OCI-LY1 (cell line): ENCODE measurements at regions not wholly inside any gene's neighbourhood (a gene's known extent, or its start where the extent isn't known, plus 50 kb on each side); places are given as distances from the start of the nearest gene placed in this dataset.

Experiments
- H2AFZ ChIP-seq: fragments of 200-600 bp; sonication (generic), shearing (Covaris generic); 2 replicates; pipeline ENCODE4 v1.6.0; 2014; ENCODE audit warnings: antibody characterized with exemption, mild to moderate bottlenecking, low read length
- H3F3A ChIP-seq: fragments of 200-600 bp; sonication (generic), shearing (Covaris generic); 2 replicates; pipeline ENCODE4 v1.6.0; 2014; ENCODE audit warnings: mild to moderate bottlenecking, antibody characterized with exemption, low read length, moderate library complexity; ENCODE audit not compliant: insufficient read depth
- H3K27ac ChIP-seq: fragments of 200-600 bp; sonication (generic); 2 replicates; pipeline ENCODE4 v1.5.1; 2014; ENCODE audit warnings: low read length, mixed run types, mild to moderate bottlenecking, low read depth; ENCODE audit not compliant: poor library complexity, severe bottlenecking
- H3K27me3 ChIP-seq: fragments of 200-600 bp; sonication (generic); 2 replicates; pipeline ENCODE4 v1.6.0; 2014; ENCODE audit warnings: antibody characterized with exemption, mild to moderate bottlenecking, low read length, moderate library complexity; ENCODE audit not compliant: insufficient read depth
- H3K36me3 ChIP-seq: fragments of 200-600 bp; sonication (generic); 2 replicates; pipeline ENCODE4 v1.6.1; 2014; ENCODE audit warnings: mild to moderate bottlenecking, antibody characterized with exemption, low read length, moderate library complexity, mixed read lengths; ENCODE audit not compliant: insufficient read depth
- H3K4me1 ChIP-seq: fragments of 200-600 bp; sonication (generic); 2 replicates; pipeline ENCODE4 v1.5.1; 2014; ENCODE audit warnings: mild to moderate bottlenecking, low read length, moderate library complexity; ENCODE audit not compliant: insufficient read depth, severe bottlenecking
- H3K4me2 ChIP-seq: fragments of 200-600 bp; sonication (generic), shearing (Covaris generic); 2 replicates; pipeline ENCODE4 v1.6.1; 2014; ENCODE audit warnings: low read length
- H3K4me3 ChIP-seq: fragments of 200-600 bp; sonication (generic); 2 replicates; pipeline ENCODE4 v1.5.1; 2014; ENCODE audit warnings: low read length, low read depth, mild to moderate bottlenecking, mixed read lengths; ENCODE audit not compliant: poor library complexity, severe bottlenecking
- H3K79me2 ChIP-seq: fragments of 200-600 bp; shearing (Covaris generic); 2 replicates; pipeline ENCODE4 v1.6.1; 2016; ENCODE audit warnings: mixed run types, low read length, mixed read lengths; ENCODE audit not compliant: insufficient read depth
- H3K9ac ChIP-seq: fragments of 200-600 bp; sonication (generic), shearing (Covaris generic); 2 replicates; pipeline ENCODE4 v1.6.1; 2014; ENCODE audit warnings: mild to moderate bottlenecking, low read length, mixed read lengths
- H3K9me2 ChIP-seq: fragments of 200-600 bp; sonication (generic), shearing (Covaris generic); 2 replicates; pipeline ENCODE4 v1.6.1; 2014; ENCODE audit warnings: low read depth, mild to moderate bottlenecking, low read length, mixed read lengths
- H3K9me3 ChIP-seq: fragments of 200-600 bp; shearing (Covaris generic); 2 replicates; pipeline ENCODE4 v1.6.1; 2014; ENCODE audit warnings: low read length, mixed read lengths
- H4K20me1 ChIP-seq: fragments of 200-600 bp; sonication (generic), shearing (Covaris generic); 2 replicates; pipeline ENCODE4 v1.6.0; 2016; ENCODE audit warnings: mild to moderate bottlenecking, low read length; ENCODE audit not compliant: insufficient read depth
- CTCF ChIP-seq: fragments of 200-600 bp; sonication (generic), shearing (Covaris generic); IDR thresholded peaks from 2 replicates; pipeline ENCODE4 v1.5.1; 2017; ENCODE audit warnings: mild to moderate bottlenecking, antibody characterized with exemption, low read length, moderate library complexity, mixed read lengths
- EZH2 ChIP-seq: fragments of 200-600 bp; sonication (generic), shearing (Covaris generic); IDR thresholded peaks from 2 replicates; pipeline ENCODE4 v1.8.0; 2017; ENCODE audit warnings: borderline replicate concordance, mixed run types, mild to moderate bottlenecking, antibody characterized with exemption, low read length, moderate library complexity, mixed read lengths

DNA sequence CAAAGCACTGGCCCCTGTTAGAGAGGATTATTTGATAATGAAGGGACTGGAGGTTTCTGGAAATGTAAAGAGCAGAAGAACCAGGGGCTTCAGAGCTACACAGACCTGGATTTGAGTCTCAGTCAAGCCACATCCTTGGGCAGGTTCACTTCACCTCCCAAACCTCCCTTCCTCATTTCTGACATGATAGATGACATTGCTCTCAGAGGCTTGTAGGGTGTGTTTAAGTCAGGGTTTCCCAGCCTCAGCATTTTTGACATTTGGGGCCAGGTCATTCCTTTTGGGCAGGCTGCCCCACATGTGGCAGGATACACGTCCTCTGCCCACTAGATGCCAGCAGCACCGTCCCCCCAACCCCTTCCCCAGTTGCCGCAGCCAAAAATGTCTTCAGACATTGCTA lies 474.6 kb downstream of the MATN1 start:
- no peaks in the 10 kb centered on the region for H3K27me3 ChIP-seq
- no peak overlapping the region for H3K27ac ChIP-seq
- no peaks in the 10 kb centered on the region for H3K9me3 ChIP-seq
- no peaks in the 10 kb centered on the region for H4K20me1 ChIP-seq
- no peaks in the 10 kb centered on the region for H3K36me3 ChIP-seq
- H3K9me2 ChIP-seq = no peaks in the 10 kb centered on the region
- H3K4me2 ChIP-seq = no peak overlapping the region
- H3K79me2 ChIP-seq = no peaks in the 10 kb centered on the region
- no peak overlapping the region for H3K9ac ChIP-seq
- no peak overlapping the region for H3K4me3 ChIP-seq
- TF ChIP-seq CTCF (no peak), EZH2 (no peak)
- no peaks in the 10 kb centered on the region for H3F3A ChIP-seq
- no peak overlapping the region for H2AFZ ChIP-seq
- no peaks in the 10 kb centered on the region for H3K4me1 ChIP-seq

DNA sequence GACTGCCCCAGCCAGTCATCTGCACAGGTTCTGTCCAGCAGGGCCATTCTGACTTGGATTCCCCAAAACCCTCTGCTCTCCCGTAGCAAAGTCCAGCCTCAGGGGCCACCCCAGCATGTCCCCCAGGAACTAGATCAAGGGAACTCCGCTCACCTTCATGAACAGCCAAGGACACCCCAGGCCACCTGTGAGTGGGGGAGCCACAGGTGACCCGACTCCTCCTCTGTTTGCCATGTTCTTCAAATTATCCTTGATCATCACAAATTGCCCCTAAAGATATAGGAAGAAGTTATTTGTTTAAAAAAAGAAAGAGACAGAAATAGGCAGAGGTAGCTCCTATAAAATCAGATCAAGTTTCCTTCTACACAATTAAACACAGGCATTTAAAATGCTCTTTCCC lies 475.0 kb downstream of the MATN1 start:
- no peak overlapping the region for H3K27ac ChIP-seq
- H3K9me3 ChIP-seq = no peaks in the 10 kb centered on the region
- H3K27me3 ChIP-seq = no peaks in the 10 kb centered on the region
- no peaks in the 10 kb centered on the region for H3K79me2 ChIP-seq
- H3K36me3 ChIP-seq = no peaks in the 10 kb centered on the region
- H3K4me3 ChIP-seq = no peak overlapping the region
- H2AFZ ChIP-seq = no peak overlapping the region
- no peaks in the 10 kb centered on the region for H3F3A ChIP-seq
- H3K4me1 ChIP-seq = no peaks in the 10 kb centered on the region
- no peak overlapping the region for H3K9ac ChIP-seq
- H3K9me2 ChIP-seq = no peaks in the 10 kb centered on the region
- H3K4me2 ChIP-seq = no peak overlapping the region
- no peaks in the 10 kb centered on the region for H4K20me1 ChIP-seq
- no peak for TF ChIP-seq EZH2
- TF ChIP-seq CTCF = no peak

DNA sequence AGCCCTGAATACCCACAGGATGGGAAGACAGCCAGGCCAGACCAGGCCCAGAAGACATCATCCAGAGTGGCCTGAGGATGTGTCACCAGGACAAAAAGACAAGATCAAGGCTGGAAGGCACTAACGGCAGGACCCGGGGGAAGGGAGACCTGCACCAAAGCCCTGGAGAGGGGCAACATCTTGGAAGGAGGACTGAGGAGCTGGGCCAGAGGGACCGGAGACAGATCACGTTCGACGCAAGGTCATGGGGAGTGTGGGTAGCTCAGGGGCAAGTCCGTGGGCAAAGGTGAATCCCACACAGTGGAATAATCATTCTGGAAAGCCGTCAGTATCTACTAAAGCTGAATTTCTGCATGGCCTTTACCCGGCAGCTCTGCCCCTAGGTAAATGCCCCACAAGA lies 478.6 kb downstream of the MATN1 start:
- Histone ChIP-seq H3K36me3 (no peaks in the 10 kb centered on the region), H4K20me1 (no peaks in the 10 kb centered on the region), H3K27ac (no peak overlapping the region), H3K9me2 (no peaks in the 10 kb centered on the region), H3K4me1 (no peaks in the 10 kb centered on the region), H3F3A (no peaks in the 10 kb centered on the region), H2AFZ (no peak overlapping the region), H3K9me3 (no peaks in the 10 kb centered on the region), H3K9ac (no peak overlapping the region), H3K79me2 (no peaks in the 10 kb centered on the region), H3K4me3 (no peak overlapping the region), H3K27me3 (no peaks in the 10 kb centered on the region), H3K4me2 (no peak overlapping the region)
- TF ChIP-seq CTCF (no peak), EZH2 (no peak)
